ENCODE measurements at regions not wholly inside any gene's neighbourhood (a gene's known extent, or its start where the extent isn't known, plus 50 kb on each side); places are given as distances from the start of the nearest gene placed in this dataset.

- Mint-ChIP-seq H3K27ac (no peak overlapping the region), H3K27me3 (ENCODE audit: low read depth, poor library complexity) (no peaks in the 10 kb centered on the region), H3K4me3 (no peak overlapping the region), H3K36me3 (ENCODE audit: low read depth) (no peaks in the 10 kb centered on the region), H3K4me1 (no peaks in the 10 kb centered on the region), H3K9me3 (no peaks in the 10 kb centered on the region)
- TF ChIP-seq, protein P1, sequence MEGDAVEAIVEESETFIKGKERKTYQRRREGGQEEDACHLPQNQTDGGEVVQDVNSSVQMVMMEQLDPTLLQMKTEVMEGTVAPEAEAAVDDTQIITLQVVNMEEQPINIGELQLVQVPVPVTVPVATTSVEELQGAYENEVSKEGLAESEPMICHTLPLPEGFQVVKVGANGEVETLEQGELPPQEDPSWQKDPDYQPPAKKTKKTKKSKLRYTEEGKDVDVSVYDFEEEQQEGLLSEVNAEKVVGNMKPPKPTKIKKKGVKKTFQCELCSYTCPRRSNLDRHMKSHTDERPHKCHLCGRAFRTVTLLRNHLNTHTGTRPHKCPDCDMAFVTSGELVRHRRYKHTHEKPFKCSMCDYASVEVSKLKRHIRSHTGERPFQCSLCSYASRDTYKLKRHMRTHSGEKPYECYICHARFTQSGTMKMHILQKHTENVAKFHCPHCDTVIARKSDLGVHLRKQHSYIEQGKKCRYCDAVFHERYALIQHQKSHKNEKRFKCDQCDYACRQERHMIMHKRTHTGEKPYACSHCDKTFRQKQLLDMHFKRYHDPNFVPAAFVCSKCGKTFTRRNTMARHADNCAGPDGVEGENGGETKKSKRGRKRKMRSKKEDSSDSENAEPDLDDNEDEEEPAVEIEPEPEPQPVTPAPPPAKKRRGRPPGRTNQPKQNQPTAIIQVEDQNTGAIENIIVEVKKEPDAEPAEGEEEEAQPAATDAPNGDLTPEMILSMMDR (IDR thresholded peaks at IDR 0.05), result no peak
- no peak for DNase-seq
Observed at GRCh38 chr11:81852896-81853295, 880.8 kb downstream of the FAM181B start.

GRCh38 chr11:81840380-81840779, 893.3 kb downstream of the FAM181B start:
- TF ChIP-seq, protein P1 (IDR thresholded peaks at IDR 0.05), result no peak
- Mint-ChIP-seq H3K27ac (no peak overlapping the region), H3K9me3 (no peaks in the 10 kb centered on the region)

GRCh38 chr11:81839976-81840375, 893.7 kb downstream of the FAM181B start:
- no peak overlapping the region for H3K4me3 Mint-ChIP-seq
- no peak for DNase-seq
- H3K4me1 Mint-ChIP-seq, result no peaks in the 10 kb centered on the region
- no peak overlapping the region for H3K27ac Mint-ChIP-seq
- no peaks in the 10 kb centered on the region for H3K9me3 Mint-ChIP-seq
- H3K27me3 Mint-ChIP-seq (ENCODE audit: low read depth, poor library complexity), result peaks cover 3% of the 10 kb centered on the region
- TF ChIP-seq, protein P1 (IDR thresholded peaks at IDR 0.05), result no peak
- H3K36me3 Mint-ChIP-seq (ENCODE audit: low read depth), result no peaks in the 10 kb centered on the region

More at GRCh38 chr11:81840380-81840779, 893.3 kb downstream of the FAM181B start:
- Mint-ChIP-seq H3K4me1 (no peaks in the 10 kb centered on the region), H3K27me3 (ENCODE audit: low read depth, poor library complexity) (peaks cover 3% of the 10 kb centered on the region), H3K4me3 (no peak overlapping the region), H3K36me3 (ENCODE audit: low read depth) (no peaks in the 10 kb centered on the region)
- no peak for DNase-seq

GRCh38 chr11:81839016-81839415, 894.6 kb downstream of the FAM181B start:
- Mint-ChIP-seq H3K4me1 (no peaks in the 10 kb centered on the region), H3K27ac (no peak overlapping the region), H3K27me3 (ENCODE audit: low read depth, poor library complexity) (peaks cover 3% of the 10 kb centered on the region), H3K9me3 (no peaks in the 10 kb centered on the region), H3K36me3 (ENCODE audit: low read depth) (no peaks in the 10 kb centered on the region), H3K4me3 (no peak overlapping the region)
- no peak for DNase-seq
- TF ChIP-seq, protein P1 (IDR thresholded peaks at IDR 0.05), result no peak

GRCh38 chr11:81829976-81830375, 903.7 kb downstream of the FAM181B start:
- Mint-ChIP-seq H3K36me3 (ENCODE audit: low read depth) (no peaks in the 10 kb centered on the region), H3K4me1 (no peaks in the 10 kb centered on the region), H3K4me3 (no peak overlapping the region), H3K27ac (no peak overlapping the region), H3K9me3 (peaks cover 10% of the 10 kb centered on the region), H3K27me3 (ENCODE audit: low read depth, poor library complexity) (peaks cover 6% of the 10 kb centered on the region)
- no peak for DNase-seq
- TF ChIP-seq, protein P1 (IDR thresholded peaks at IDR 0.05), result no peak

GRCh38 chr11:81825346-81825745, 908.3 kb downstream of the FAM181B start:
- Mint-ChIP-seq H3K4me1 (no peaks in the 10 kb centered on the region), H3K27me3 (ENCODE audit: low read depth, poor library complexity) (peaks cover 3% of the 10 kb centered on the region), H3K4me3 (no peak overlapping the region), H3K36me3 (ENCODE audit: low read depth) (no peaks in the 10 kb centered on the region), H3K27ac (no peak overlapping the region), H3K9me3 (no peaks in the 10 kb centered on the region)
- TF ChIP-seq, protein P1 (IDR thresholded peaks at IDR 0.05), result no peak
- DNase-seq, result no peak

Measured in nephron progenitor cell (in vitro differentiated cells).